OCI-LY7 (cell line): ENCODE measurements at regions not wholly inside any gene's neighbourhood (a gene's known extent, or its start where the extent isn't known, plus 50 kb on each side); places are given as distances from the start of the nearest gene placed in this dataset.

ENCODE experiments used
- BruUV-seq: library from RNA; stranded (reverse); fragments of 400-500 nt; replicated peaks from 2 replicates; lab custom pipeline; 2021; lab: Mats Ljungman, UMichigan
- CTCF ChIA-PET: fragments of 300-600 bp; sonication (Branson Sonifier 250); formaldehyde crosslinking; loops from one replicate; lab custom pipeline; 2022; ENCODE audit warnings: antibody characterized with exemption; ENCODE audit not compliant: unreplicated experiment; lab: Charles Lee
- POLR2A ChIA-PET: fragments of 300-600 bp; sonication (Branson Sonifier 250); formaldehyde crosslinking; loops from one replicate; lab custom pipeline; 2022; ENCODE audit warnings: antibody characterized with exemption; lab: Charles Lee
- DNase-seq: peaks from one replicate; pipeline ENCODE4 v3.0.0-alpha.2; 2015; ENCODE audit warnings: low spot score
- H2AFZ ChIP-seq: fragments of 200-600 bp; sonication (generic), shearing (Covaris generic); 2 replicates; pipeline ENCODE4 v1.6.1; 2014; ENCODE audit warnings: mild to moderate bottlenecking, antibody characterized with exemption, low read length, moderate library complexity
- H3K27ac ChIP-seq: fragments of 200-600 bp; sonication (generic); 2 replicates; pipeline ENCODE4 v1.5.1; 2014; ENCODE audit warnings: mixed run types, low read depth, mild to moderate bottlenecking, moderate library complexity, low read length, inconsistent platforms; ENCODE audit not compliant: poor library complexity, severe bottlenecking
- H3K36me3 ChIP-seq: fragments of 200-600 bp; sonication (generic); 2 replicates; pipeline ENCODE4 v1.6.1; 2014; ENCODE audit warnings: mild to moderate bottlenecking, antibody characterized with exemption, low read length, moderate library complexity, mixed read lengths; ENCODE audit not compliant: insufficient read depth
- H3K4me1 ChIP-seq: fragments of 200-600 bp; sonication (generic); 2 replicates; pipeline ENCODE4 v1.5.1; 2014; ENCODE audit warnings: mild to moderate bottlenecking, low read length; ENCODE audit not compliant: insufficient read depth, poor library complexity, severe bottlenecking
- H3K4me2 ChIP-seq: fragments of 200-600 bp; sonication (generic); 2 replicates; pipeline ENCODE4 v1.6.1; 2014; ENCODE audit warnings: mild to moderate bottlenecking, low read length
- H3K4me3 ChIP-seq: fragments of 200-600 bp; sonication (generic); 2 replicates; pipeline ENCODE4 v1.5.1; 2014; ENCODE audit warnings: mild to moderate bottlenecking, low read depth, low read length; ENCODE audit not compliant: poor library complexity, severe bottlenecking
- H3K79me2 ChIP-seq: fragments of 200-600 bp; sonication (generic); 2 replicates; pipeline ENCODE4 v1.6.1; 2016; ENCODE audit warnings: low read depth, mild to moderate bottlenecking, low read length, moderate library complexity, mixed read lengths; ENCODE audit not compliant: insufficient read depth
- H3K9me2 ChIP-seq: fragments of 200-600 bp; sonication (generic); 2 replicates; pipeline ENCODE4 v1.6.1; 2016; ENCODE audit warnings: mild to moderate bottlenecking, low read length, mixed read lengths; ENCODE audit not compliant: insufficient read depth
- H3K9me3 ChIP-seq: fragments of 200-600 bp; sonication (generic); 2 replicates; pipeline ENCODE4 v1.6.1; 2014; ENCODE audit warnings: mild to moderate bottlenecking, mixed run types, low read length, mixed read lengths
- H4K20me1 ChIP-seq: fragments of 200-600 bp; sonication (generic); 2 replicates; pipeline ENCODE4 v1.6.1; 2014; ENCODE audit warnings: mild to moderate bottlenecking, antibody characterized with exemption, low read length, moderate library complexity, mixed read lengths; ENCODE audit not compliant: insufficient read depth
- CTCF ChIP-seq: fragments of 200-600 bp; sonication (generic); conservative IDR thresholded peaks from 2 replicates; pipeline ENCODE4 v1.5.1; 2014; ENCODE audit warnings: mild to moderate bottlenecking, antibody characterized with exemption, low read length, moderate library complexity, mixed read lengths
- EZH2phosphoT487 ChIP-seq: fragments of 200-600 bp; sonication (generic); IDR thresholded peaks from 2 replicates; pipeline ENCODE4 v1.6.1; 2018; ENCODE audit warnings: low read depth, borderline replicate concordance, mild to moderate bottlenecking, mixed run types, antibody characterized with exemption, low read length, moderate library complexity, mixed read lengths
- intact Hi-C: fragments of 100-400 bp; cut with micrococcal nuclease; formaldehyde crosslinking; loops from one replicate; pipeline ENCODE4 v1.10.0; 2022; ENCODE audit not compliant: unreplicated experiment

GRCh38 chr19:30096596-30097370 lies 154.7 kb downstream of the URI1 start:
- no peaks in the 10 kb centered on the region for H3K79me2 ChIP-seq
- no peaks in the 10 kb centered on the region for H4K20me1 ChIP-seq
- H3K4me3 ChIP-seq: no peak overlapping the region
- DNase-seq: no peak
- intact Hi-C loops: no loop called here
- H3K4me1 ChIP-seq: no peaks in the 10 kb centered on the region
- ChIA-PET POLR2A (no interaction called here), CTCF (no interaction called here)
- no peaks in the 10 kb centered on the region for H3K36me3 ChIP-seq
- no peak overlapping the region for H3K27ac ChIP-seq
- TF ChIP-seq EZH2phosphoT487: no peak
- TF ChIP-seq CTCF: no peak
- no peak overlapping the region for H3K4me2 ChIP-seq
- BruUV-seq: no TSS peak
- no peaks in the 10 kb centered on the region for H3K9me2 ChIP-seq
- H2AFZ ChIP-seq: no peak overlapping the region
- H3K9me3 ChIP-seq: no peaks in the 10 kb centered on the region

- H3K9me2 ChIP-seq: no peaks in the 10 kb centered on the region
- H3K36me3 ChIP-seq: no peaks in the 10 kb centered on the region
- no peaks in the 10 kb centered on the region for H3K4me1 ChIP-seq
- intact Hi-C loops: no loop called here
- no TSS peak for BruUV-seq
- no peaks in the 10 kb centered on the region for H3K9me3 ChIP-seq
- CTCF ChIA-PET: no interaction called here
- no peak for DNase-seq
- H4K20me1 ChIP-seq: no peaks in the 10 kb centered on the region
- H3K79me2 ChIP-seq: no peaks in the 10 kb centered on the region
- no peak overlapping the region for H3K27ac ChIP-seq
- H3K4me2 ChIP-seq: no peak overlapping the region
- POLR2A ChIA-PET: no interaction called here
- TF ChIP-seq CTCF: no peak
- no peak for TF ChIP-seq EZH2phosphoT487
- H2AFZ ChIP-seq: no peak overlapping the region
- H3K4me3 ChIP-seq: no peak overlapping the region
These were observed 155.8 kb downstream of the URI1 start for GRCh38 chr19:30097746-30098280.

- no peak overlapping the region for H3K27ac ChIP-seq
- no peak overlapping the region for H2AFZ ChIP-seq
- H3K4me3 ChIP-seq: no peak overlapping the region
- H3K4me1 ChIP-seq: no peaks in the 10 kb centered on the region
- H3K36me3 ChIP-seq: no peaks in the 10 kb centered on the region
- TF ChIP-seq EZH2phosphoT487: no peak
- TF ChIP-seq CTCF: no peak
- DNase-seq: no peak
- no TSS peak for BruUV-seq
- H3K79me2 ChIP-seq: no peaks in the 10 kb centered on the region
- no peak overlapping the region for H3K4me2 ChIP-seq
- H3K9me3 ChIP-seq: no peaks in the 10 kb centered on the region
- no peaks in the 10 kb centered on the region for H3K9me2 ChIP-seq
- no peaks in the 10 kb centered on the region for H4K20me1 ChIP-seq
- intact Hi-C loops: no loop called here
- ChIA-PET CTCF (no interaction called here), POLR2A (no interaction called here)
These were observed 160.2 kb downstream of the URI1 start for GRCh38 chr19:30102239-30102638.
